ENCODE measurements at regions not wholly inside any gene's neighbourhood (a gene's known extent, or its start where the extent isn't known, plus 50 kb on each side); places are given as distances from the start of the nearest gene placed in this dataset.

GRCh38 chr4:26052663-26053541, 138.9 kb downstream of the SMIM20 start:
- no peak for TF ChIP-seq CTCF (IDR thresholded peaks at IDR 0.05)
- no peak for TF ChIP-seq POLR2A (IDR thresholded peaks at IDR 0.05)

All from tibial nerve (tissue), 3 donors.